Amniotic epithelial cell (primary cell): ENCODE measurements at regions not wholly inside any gene's neighbourhood (a gene's known extent, or its start where the extent isn't known, plus 50 kb on each side); places are given as distances from the start of the nearest gene placed in this dataset.
"Not testable (repeated sequence)": the region's sequence is repeated elsewhere in the genome, so short reads cannot be mapped to it uniquely, and the experiment has no call there.

Source experiments
- DNase-seq: peaks from one replicate; pipeline ENCODE4 v3.0.0-alpha.2; 2010; ENCODE audit warnings: low read depth

GRCh38 chr6:15839969-15840541 lies 177.2 kb upstream of the DTNBP1 start:
- no peak for DNase-seq

GRCh38 chr6:15837205-15837604 lies 174.4 kb upstream of the DTNBP1 start:
- DNase-seq: no peak

- no peak for DNase-seq
These were observed 170.0 kb upstream of the DTNBP1 start for GRCh38 chr6:15832841-15833240.

- DNase-seq: no peak
These were observed 166.3 kb upstream of the DTNBP1 start for GRCh38 chr6:15829156-15829555.

- DNase-seq: no peak
These were observed 164.8 kb upstream of the DTNBP1 start for GRCh38 chr6:15827496-15828255.

GRCh38 chr6:15826814-15827318 lies 164.0 kb upstream of the DTNBP1 start:
- DNase-seq: no peak

GRCh38 chr6:15825332-15825930 lies 162.6 kb upstream of the DTNBP1 start:
- DNase-seq: no peak

- DNase-seq: no peak
These were observed 162.0 kb upstream of the DTNBP1 start for GRCh38 chr6:15824811-15825210.

GRCh38 chr6:15823838-15824414 lies 161.1 kb upstream of the DTNBP1 start:
- DNase-seq: no peak

- DNase-seq: no peak
These were observed 160.0 kb upstream of the DTNBP1 start for GRCh38 chr6:15822835-15823234.

GRCh38 chr6:15819841-15820240 lies 157.0 kb upstream of the DTNBP1 start:
- no peak for DNase-seq

GRCh38 chr6:15819226-15819625 lies 156.4 kb upstream of the DTNBP1 start:
- no peak for DNase-seq

GRCh38 chr6:15818491-15818890 lies 155.7 kb upstream of the DTNBP1 start:
- no peak for DNase-seq

GRCh38 chr6:15818044-15818443 lies 155.2 kb upstream of the DTNBP1 start:
- DNase-seq: no peak

- DNase-seq: no peak
These were observed 154.3 kb upstream of the DTNBP1 start for GRCh38 chr6:15817100-15817499.

- DNase-seq: no peak
These were observed 153.8 kb upstream of the DTNBP1 start for GRCh38 chr6:15816661-15817060.

GRCh38 chr6:15813698-15814097 lies 150.9 kb upstream of the DTNBP1 start:
- DNase-seq: not testable (repeated sequence)

- DNase-seq: no peak
These were observed 148.3 kb upstream of the DTNBP1 start for GRCh38 chr6:15811107-15811506.

GRCh38 chr6:15810618-15811017 lies 147.8 kb upstream of the DTNBP1 start:
- no peak for DNase-seq

- no peak for DNase-seq
These were observed 146.5 kb upstream of the DTNBP1 start for GRCh38 chr6:15809367-15809766.

GRCh38 chr6:15804164-15805154 lies 141.6 kb upstream of the DTNBP1 start:
- DNase-seq: no peak

GRCh38 chr6:15802466-15802865 lies 139.6 kb upstream of the DTNBP1 start:
- DNase-seq: no peak
